H1 (cell line): ENCODE measurements at regions not wholly inside any gene's neighbourhood (a gene's known extent, or its start where the extent isn't known, plus 50 kb on each side); places are given as distances from the start of the nearest gene placed in this dataset.

Experiments used
- EP300 ChIP-seq, 2 experiments: IDR thresholded peaks; 1 replicate in 1 of 2; 2 replicates in 1 of 2; pipeline ENCODE4 v1.6.1; 2011 to 2012; ENCODE audit warnings: low read depth in 2 of 2, low read length in 2 of 2, mild to moderate bottlenecking in 2 of 2, borderline replicate concordance in 1 of 2, inconsistent platforms in 1 of 2, moderate library complexity in 1 of 2
- SP1 ChIP-seq: IDR thresholded peaks from 2 replicates; pipeline ENCODE4 v1.6.1; 2011; ENCODE audit warnings: low read depth, low read length
- TF ChIP-seq, protein P1 (sequence below): fragments of 300-600 bp; sonication (generic); IDR thresholded peaks from 2 replicates; pipeline ENCODE4 v1.7.1; 2012; ENCODE audit warnings: low read length, moderate library complexity, mild to moderate bottlenecking, inconsistent platforms; ENCODE audit not compliant: insufficient replicate concordance

DNA sequence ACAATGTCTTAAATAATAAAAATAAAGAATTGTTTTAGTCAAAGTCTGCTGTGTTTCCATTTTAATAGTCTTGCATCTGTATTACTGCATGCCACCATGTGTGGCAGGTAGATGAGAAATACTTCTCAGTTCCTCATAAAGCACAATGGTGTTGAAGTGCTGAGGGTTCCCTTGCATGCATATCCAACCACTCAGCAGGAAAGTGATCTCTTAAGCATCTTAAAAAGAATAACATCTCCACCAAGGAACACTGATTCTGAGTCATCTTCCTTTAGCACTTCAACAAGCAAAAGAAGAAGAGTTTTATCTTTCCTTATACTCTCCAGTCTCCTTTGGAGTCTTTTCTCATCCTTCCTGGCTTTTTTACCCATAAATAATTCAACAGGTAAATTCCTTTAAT lies 602.0 kb downstream of the TBL1XR1 start (continued):
- TF ChIP-seq, protein P1, sequence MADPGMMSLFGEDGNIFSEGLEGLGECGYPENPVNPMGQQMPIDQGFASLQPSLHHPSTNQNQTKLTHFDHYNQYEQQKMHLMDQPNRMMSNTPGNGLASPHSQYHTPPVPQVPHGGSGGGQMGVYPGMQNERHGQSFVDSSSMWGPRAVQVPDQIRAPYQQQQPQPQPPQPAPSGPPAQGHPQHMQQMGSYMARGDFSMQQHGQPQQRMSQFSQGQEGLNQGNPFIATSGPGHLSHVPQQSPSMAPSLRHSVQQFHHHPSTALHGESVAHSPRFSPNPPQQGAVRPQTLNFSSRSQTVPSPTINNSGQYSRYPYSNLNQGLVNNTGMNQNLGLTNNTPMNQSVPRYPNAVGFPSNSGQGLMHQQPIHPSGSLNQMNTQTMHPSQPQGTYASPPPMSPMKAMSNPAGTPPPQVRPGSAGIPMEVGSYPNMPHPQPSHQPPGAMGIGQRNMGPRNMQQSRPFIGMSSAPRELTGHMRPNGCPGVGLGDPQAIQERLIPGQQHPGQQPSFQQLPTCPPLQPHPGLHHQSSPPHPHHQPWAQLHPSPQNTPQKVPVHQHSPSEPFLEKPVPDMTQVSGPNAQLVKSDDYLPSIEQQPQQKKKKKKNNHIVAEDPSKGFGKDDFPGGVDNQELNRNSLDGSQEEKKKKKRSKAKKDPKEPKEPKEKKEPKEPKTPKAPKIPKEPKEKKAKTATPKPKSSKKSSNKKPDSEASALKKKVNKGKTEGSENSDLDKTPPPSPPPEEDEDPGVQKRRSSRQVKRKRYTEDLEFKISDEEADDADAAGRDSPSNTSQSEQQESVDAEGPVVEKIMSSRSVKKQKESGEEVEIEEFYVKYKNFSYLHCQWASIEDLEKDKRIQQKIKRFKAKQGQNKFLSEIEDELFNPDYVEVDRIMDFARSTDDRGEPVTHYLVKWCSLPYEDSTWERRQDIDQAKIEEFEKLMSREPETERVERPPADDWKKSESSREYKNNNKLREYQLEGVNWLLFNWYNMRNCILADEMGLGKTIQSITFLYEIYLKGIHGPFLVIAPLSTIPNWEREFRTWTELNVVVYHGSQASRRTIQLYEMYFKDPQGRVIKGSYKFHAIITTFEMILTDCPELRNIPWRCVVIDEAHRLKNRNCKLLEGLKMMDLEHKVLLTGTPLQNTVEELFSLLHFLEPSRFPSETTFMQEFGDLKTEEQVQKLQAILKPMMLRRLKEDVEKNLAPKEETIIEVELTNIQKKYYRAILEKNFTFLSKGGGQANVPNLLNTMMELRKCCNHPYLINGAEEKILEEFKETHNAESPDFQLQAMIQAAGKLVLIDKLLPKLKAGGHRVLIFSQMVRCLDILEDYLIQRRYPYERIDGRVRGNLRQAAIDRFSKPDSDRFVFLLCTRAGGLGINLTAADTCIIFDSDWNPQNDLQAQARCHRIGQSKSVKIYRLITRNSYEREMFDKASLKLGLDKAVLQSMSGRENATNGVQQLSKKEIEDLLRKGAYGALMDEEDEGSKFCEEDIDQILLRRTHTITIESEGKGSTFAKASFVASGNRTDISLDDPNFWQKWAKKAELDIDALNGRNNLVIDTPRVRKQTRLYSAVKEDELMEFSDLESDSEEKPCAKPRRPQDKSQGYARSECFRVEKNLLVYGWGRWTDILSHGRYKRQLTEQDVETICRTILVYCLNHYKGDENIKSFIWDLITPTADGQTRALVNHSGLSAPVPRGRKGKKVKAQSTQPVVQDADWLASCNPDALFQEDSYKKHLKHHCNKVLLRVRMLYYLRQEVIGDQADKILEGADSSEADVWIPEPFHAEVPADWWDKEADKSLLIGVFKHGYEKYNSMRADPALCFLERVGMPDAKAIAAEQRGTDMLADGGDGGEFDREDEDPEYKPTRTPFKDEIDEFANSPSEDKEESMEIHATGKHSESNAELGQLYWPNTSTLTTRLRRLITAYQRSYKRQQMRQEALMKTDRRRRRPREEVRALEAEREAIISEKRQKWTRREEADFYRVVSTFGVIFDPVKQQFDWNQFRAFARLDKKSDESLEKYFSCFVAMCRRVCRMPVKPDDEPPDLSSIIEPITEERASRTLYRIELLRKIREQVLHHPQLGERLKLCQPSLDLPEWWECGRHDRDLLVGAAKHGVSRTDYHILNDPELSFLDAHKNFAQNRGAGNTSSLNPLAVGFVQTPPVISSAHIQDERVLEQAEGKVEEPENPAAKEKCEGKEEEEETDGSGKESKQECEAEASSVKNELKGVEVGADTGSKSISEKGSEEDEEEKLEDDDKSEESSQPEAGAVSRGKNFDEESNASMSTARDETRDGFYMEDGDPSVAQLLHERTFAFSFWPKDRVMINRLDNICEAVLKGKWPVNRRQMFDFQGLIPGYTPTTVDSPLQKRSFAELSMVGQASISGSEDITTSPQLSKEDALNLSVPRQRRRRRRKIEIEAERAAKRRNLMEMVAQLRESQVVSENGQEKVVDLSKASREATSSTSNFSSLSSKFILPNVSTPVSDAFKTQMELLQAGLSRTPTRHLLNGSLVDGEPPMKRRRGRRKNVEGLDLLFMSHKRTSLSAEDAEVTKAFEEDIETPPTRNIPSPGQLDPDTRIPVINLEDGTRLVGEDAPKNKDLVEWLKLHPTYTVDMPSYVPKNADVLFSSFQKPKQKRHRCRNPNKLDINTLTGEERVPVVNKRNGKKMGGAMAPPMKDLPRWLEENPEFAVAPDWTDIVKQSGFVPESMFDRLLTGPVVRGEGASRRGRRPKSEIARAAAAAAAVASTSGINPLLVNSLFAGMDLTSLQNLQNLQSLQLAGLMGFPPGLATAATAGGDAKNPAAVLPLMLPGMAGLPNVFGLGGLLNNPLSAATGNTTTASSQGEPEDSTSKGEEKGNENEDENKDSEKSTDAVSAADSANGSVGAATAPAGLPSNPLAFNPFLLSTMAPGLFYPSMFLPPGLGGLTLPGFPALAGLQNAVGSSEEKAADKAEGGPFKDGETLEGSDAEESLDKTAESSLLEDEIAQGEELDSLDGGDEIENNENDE: no peak
- TF ChIP-seq SP1: no peak
- TF ChIP-seq EP300 (IDR thresholded peaks at IDR 0.05; ENCODE audit: borderline replicate concordance in 1 of 2, low read depth in 2 of 2, low read length in 2 of 2): no peak
- TF ChIP-seq, all 59 proteins: peak for 0
